Activated CD4-positive, alpha-beta T cell treated with anti-CD3 and anti-CD28 coated beads, Interleukin-2, Interleukin-6, amounts not matched to agents 100 ng/mL and 50 ng/mL, durations not matched to agents 16 hours and 8 hours (primary cell): ENCODE measurements at regions not wholly inside any gene's neighbourhood (a gene's known extent, or its start where the extent isn't known, plus 50 kb on each side); places are given as distances from the start of the nearest gene placed in this dataset.
"Not testable (repeated sequence)": the region's sequence is repeated elsewhere in the genome, so short reads cannot be mapped to it uniquely, and the experiment has no call there.

Source experiments
- DNase-seq: peaks from one replicate; pipeline ENCODE4 v3.0.0-alpha.2; 2020

DNA sequence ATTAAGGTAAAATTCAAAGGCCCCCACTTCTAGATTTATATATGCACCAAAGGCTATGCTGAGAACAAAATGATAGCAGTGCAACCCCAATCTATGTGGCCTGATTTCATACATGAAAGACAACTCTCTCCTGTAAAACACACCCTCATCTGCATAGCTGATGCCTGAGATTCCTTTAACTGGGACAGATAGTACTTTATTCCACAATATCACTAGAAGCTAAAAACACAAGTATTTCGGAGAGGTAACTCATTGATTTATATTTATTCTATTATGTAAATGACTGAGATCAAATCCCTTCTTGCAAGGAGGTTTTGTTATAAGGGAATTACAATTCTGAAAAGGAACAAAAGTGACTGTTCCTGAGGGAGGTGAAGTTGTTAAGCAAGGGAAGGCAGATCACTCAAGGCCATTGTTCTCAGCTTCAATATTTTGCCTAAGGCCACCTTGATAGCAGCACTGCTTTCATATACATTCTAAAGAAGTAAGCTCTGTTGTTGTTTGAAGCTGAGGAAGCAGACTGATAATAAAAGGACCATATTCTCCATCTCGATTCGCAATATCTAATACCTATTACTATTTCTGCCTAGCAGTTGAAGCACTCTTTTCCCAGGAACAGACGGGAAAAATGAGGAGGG, 471.0 kb upstream of the CDH7 start:
- no peak for DNase-seq

DNA sequence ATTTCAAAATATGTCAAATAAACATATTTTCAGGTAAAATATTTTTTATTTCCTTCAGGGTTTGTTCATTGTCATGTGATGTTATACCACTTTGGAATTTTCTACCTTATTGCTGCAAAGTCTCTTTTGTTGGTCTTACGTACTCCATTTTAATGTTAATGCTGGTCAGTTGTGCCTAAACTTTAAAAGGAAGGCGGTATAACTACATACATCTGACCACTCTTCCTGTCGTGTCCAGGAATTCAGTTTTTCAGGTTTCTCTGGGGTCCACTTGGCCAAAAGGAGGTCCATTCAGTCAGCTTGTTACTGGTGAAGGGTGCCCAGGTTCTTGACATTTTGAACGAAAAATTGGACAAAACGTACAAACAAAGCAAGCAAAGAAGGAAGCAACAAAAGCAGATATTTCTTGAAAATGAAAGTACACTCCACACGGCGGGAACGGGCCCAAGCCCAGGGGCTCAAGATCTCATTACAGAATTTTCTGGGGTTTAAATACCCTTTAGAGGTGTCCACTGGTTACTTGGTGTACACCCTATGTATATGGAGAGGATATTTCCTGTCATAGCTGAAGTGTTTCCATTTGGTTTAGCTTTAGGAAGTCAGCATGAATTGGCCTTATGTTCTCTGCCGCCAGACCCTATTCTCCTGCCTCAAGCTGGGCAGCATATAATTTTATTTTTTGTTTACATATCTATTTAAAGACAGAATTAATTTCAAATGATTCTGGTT, 471.7 kb upstream of the CDH7 start:
- DNase-seq: no peak

DNA sequence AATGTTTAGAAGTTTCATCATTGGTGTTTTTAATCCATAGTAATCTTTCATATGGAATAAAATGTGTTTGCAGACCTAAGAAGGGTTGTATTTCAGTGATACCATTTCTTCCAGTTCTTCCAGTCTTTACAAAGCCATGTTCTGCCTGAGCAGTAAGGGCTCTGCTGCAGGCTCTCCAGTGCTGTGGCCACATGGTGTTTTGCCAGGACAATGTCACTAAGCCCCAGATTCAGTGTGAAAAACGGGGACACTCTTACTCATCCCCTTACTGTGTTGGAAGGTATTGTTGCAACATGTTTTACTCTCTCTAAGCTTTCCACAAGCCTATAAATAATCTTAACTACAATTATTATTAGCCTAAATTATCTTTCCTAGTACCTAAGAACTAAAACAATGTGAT, 481.4 kb upstream of the CDH7 start:
- no peak for DNase-seq

DNA sequence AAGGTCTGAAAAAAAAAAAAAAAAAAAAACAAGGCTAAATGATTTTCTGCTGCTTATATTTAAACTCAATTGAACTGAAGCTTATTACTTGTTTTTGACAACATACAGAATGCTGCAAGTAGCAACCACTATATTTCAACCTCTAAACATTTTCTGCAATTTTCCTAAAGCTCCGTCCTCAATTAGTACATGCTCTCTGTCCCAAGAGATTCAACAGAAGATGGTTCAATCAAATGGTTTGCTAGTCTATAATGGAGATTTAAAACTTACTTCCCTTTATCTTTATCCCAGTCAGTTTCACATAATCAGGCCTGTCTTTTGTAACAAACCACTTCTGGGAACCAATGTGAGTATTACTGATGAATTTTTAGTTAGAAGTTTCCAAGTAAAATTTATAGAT, 485.1 kb upstream of the CDH7 start:
- DNase-seq: no peak

DNA sequence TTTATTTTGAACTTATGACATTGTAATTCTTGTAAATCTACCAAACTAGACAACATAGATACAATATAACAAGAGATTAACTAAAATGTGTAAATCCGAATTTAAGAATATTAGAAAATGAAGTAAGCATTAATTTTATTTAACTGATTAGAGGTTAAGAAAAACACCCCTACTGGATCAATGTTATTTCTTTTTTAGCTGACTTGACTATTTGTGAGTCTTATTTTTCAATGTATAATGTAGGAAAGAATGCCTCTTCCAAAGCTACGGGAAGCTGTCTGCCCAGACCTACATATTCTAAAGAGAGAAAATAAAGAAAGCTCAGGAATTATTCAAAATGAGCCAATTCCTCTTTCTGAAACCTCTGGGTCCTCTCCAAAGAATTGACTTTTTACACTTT, 490.8 kb upstream of the CDH7 start:
- no peak for DNase-seq

DNA sequence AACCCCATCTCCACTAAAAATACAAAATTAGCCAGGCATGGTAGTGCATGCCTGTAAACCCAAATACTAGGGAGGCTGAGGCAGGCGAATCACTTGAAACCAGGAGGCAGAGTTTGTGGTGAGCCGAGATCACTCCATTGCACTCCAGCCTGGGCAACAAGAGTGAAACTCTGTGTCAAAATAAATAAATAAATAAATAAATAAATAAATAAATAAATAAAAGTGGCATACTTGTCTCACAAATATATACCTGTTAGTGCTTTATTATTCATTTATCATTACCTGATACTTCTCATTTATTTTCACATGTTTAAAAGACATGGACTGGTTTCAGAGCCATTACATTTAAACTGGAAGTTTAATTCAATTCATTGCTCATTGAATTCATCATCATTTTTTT, 491.4 kb upstream of the CDH7 start:
- DNase-seq: no peak

DNA sequence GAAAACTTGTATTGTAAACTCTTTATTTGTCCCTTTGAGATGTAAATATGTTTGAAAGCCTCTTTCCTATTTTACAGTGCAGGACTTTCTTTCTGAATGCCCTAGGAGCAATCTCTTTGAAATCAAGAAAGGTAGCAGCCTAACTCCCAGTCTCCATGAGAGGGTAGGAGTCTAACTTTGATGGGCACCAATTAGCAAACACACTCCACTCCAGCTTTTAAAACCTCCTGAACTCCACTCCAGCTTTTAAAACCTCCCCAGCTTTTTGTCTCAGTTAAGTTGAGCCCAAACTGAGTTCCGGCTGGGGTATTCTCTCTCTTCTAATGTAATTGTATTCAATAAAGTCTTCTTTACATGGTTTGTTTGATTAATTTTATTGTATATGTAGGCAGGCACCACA, 493.7 kb upstream of the CDH7 start:
- DNase-seq: no peak

DNA sequence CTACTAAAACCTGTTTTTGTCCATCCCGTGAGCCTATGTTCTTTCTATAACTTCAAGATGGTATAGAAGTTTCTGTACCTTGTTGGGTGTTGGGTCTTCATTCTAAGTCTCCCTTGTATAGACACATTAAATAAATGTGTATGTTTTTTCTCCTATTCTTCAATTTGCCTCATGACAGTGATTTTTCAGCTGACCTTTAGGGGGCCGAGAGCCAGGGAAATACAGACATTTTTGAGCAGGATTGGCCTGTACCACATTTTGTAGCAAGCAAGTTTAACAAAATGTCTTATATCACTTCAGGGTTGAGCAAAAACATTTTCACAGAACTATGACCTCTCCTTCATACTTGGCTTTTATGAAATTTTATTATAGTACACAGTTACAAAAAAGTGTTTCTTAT, 495.4 kb upstream of the CDH7 start:
- no peak for DNase-seq

DNA sequence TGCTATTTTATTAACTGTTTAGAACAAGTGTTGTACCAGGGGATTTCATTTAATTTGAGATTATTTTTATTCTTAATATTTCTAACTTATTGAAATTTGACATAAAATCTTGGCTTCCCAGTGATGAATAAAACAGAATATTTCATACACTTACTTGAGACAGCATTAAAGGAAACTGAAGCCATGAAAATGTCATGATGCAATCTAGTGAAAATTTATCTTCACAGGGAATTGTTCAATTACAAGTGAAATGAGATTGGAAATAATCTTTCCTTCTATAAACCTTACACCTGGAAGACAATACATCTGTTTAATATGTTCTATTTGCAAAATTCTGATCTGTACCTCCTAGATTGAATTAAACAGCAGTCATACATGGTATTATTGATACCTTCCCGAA, 511.0 kb upstream of the CDH7 start:
- no peak for DNase-seq

DNA sequence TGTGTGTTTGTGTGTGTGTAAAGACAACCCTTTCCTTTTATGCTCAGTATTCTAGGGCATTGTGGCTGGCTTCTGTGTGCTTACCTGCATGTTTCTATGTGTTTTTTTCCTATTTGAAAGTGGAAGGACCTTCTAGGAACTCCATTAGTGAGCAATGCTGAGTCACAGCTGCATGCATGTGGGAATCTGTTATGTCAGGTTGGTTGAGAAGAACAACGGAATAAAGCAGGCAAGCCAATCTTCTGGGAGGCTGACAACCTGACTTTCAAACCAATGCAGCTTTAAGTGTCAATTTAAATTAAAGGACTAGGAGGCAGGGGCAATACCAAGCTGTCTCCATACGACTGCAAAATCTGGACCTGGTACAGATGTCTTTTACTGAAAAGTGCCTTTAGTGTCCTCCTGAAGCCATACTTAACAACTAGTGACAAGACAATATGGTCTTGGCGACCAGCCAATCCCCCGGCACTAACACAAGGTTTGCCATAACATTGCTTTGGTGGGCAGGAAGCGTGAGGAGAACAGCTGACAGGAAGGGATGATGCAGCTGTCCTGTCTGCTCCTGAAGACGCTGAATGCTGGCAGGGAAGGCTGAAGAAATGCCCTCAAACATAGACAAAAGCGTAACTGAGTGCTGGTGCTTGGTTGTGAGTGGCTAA, 514.7 kb upstream of the CDH7 start:
- DNase-seq: no peak

DNA sequence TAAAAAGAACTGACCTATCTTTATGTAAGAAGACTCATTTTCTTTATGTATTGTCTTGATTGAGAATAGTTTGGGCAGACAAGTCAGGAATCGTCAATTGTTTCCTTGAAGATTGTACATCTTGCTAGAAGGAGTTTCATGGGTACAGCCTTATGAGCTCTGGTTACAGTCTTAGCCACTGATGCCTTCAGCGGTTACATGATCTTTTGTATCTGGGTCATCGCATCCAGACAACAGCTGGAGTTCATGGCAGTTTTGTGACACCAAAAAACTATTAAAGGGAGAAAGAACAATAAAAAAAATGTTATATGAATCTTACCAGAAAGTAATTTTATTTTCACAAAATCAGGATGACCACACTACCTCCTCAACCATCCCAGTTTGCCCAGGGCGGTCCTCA, 520.5 kb upstream of the CDH7 start:
- no peak for DNase-seq

DNA sequence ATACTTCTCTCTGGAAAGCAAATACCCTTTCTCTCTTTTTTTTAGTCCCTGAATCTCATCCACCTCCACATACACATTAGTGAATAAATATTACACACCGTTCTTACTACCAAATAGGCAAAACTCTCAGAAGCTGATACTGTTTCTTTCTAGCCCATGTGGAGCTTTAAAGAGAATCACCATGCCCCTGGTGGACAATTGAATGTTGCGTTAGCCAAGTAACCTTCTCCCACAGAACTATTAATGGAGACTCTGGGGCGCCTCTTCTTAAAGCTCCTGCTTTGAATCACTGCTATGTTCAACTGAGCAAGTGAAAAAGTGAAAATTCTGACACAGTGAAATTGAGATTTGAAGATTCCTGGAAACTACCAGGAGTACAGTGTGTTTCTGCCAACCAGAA, 522.8 kb upstream of the CDH7 start:
- DNase-seq: no peak

DNA sequence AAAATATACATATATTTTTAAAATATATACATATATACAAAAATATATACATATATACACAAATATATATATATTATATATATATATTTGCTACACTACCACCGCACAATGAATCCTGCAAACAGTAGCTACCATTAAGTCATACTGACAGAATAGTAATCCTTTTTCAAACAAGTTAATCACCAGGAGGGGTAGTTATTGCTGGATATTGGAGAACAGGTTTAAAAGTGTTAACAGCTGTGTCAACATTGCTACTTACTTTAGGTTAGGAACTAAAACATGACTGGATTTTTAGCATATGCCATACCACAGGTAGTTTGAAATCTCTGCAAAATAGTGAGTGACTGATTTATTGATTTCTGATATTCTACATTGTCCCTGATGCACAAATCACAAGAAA, 529.1 kb upstream of the CDH7 start:
- no peak for DNase-seq

DNA sequence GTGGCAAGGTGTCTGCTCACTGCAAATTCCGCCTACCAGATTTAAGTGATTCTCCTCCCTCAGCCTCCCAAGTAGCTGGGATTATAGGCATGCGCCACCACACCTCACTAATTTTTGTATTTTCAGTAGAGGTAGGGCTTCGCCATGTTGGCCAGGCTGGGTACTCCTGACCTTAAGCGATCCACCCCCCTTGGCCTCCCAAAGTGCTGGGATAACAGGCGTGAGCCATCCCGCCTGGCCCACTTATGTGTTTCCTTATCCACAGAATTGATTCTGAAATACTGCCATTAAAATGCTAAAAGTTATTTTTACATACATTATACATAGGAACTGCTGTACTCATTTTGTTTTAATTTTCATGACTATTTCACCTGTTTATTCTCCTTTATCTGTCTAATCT, 529.7 kb upstream of the CDH7 start:
- no peak for DNase-seq

DNA sequence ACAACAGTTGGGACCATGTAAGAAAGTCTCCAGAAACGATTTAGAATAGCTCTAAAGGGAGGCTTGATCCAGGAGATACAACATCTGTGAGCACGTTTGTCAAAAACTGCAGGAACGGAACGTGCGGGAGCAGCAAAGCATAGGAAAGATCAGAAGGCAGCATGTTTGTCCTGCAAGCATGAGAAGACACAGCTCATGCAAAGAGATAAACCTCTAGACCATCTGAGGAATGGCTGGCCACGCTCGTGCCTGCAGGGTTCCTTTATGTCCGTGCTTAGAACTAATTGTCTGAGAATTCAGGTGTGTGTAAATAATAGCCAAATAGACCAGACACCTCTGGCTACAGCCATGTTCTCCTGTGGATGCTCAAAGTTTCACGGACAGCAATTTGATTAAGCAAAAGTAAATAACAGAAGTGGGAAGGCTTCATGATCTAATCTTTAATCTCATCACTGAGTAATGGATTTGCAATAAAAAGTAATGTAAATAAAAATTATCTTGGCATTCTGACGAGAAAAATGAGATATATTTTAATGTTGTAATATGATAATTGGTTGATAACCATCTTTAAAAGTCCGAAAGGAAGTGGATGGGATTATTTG, 534.8 kb upstream of the CDH7 start:
- no peak for DNase-seq

DNA sequence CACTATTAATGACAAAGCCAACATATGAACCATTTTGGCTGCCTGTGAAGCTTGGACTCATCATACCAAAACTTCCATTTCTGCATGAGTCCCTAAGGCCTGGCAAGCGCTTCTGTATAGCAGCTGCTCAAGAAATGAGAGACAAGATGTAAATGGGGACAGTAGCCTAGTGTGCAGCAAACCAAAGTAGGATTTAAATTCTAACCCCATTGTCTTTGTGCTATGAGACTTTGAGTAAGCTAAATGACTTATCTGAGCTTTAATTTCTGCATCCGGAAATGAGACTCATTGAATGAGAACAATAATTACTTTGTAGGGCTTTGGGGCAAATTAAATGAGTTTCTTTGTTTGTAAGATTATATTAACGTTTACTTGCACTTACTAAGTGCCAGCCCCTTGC, 536.4 kb upstream of the CDH7 start:
- DNase-seq: no peak

DNA sequence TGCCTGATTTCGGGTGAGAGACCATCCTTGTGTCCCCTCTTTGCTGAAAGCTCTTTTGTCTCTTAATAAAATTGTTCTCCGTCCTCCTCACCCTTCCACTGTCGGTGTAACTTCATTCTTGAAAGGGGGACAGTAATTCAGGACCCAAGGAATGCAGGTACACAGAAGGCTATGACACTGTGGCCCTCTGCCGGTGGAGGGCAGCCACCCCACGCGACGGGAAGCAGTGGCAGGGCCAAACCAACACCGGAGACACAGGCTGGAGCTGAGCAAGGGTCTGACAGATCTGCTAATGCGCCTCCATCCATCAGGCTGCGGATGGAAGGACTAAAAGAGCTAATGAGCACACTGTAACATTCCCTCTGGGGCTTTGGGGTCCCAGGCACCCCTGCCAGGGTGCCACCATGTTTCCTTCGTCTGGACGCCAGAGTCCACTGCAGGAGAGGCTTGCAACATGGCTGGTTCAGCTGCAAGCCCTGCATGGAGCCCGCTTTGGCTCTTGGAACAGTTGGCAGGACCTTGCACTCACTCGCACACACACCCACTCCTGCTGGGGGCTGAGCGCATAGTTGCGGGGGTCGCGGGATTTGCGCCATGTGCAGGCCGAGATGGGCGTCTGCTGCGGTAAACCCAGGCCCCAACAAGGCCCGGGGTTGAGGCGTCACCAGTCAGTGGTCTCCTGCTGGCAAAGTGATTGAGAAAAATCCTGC, 544.1 kb upstream of the CDH7 start:
- DNase-seq: no peak

DNA sequence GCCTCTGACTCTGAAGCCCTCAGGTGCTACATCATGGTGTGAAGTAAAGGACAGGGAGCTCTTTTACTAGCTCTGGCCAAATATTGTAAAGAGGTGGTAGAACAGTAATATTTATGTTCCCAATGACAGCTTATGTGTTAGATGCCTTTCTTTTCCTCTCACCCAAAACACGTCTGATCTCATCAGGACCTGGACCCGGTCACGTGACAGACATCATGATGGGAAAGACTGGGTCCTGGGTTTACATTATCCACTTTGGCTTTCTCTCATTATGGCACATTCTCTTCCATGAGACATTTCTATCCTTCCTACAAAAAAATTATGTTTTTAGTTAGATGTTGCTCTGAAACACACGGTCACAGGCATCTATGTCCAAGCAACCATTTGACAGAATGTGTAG, 548.7 kb upstream of the CDH7 start:
- no peak for DNase-seq

DNA sequence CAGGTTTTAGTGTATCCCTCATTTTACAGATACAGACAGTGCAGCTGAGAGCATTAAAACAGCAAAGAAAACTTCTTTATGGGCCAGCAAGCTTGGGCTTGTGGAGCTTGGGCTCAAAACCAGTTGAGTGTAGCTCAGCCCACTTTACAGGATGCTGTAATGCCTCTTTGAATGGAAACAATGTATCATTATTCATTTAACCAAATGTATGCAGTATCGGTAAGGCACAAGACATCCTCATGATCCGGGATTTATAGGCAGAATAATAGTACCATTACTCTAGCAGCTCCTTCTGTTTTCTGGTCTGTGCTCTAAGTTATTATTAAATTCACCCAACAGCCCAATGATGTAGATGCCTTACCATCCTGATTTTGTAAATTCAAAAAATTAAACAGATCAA, 575.1 kb upstream of the CDH7 start:
- DNase-seq: no peak

DNA sequence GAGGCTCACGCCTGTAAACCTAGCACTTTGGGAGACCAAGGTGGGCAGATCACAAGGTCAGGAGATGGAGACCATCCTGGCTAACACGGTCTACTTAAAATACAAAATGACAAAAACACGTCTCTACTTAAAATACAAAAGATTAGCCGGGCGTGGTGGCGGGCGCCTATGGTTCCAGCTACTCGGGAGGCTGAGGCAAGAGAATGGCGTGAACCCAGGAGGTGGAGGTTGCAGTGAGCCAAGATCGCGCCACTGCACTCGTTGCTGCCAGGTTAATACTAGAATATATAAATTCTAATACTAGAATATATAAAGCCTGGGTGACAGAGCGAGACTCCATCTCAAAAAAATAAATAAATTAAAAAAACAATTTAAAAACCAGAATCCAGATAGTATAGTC, 588.7 kb upstream of the CDH7 start:
- DNase-seq: not testable (repeated sequence)

DNA sequence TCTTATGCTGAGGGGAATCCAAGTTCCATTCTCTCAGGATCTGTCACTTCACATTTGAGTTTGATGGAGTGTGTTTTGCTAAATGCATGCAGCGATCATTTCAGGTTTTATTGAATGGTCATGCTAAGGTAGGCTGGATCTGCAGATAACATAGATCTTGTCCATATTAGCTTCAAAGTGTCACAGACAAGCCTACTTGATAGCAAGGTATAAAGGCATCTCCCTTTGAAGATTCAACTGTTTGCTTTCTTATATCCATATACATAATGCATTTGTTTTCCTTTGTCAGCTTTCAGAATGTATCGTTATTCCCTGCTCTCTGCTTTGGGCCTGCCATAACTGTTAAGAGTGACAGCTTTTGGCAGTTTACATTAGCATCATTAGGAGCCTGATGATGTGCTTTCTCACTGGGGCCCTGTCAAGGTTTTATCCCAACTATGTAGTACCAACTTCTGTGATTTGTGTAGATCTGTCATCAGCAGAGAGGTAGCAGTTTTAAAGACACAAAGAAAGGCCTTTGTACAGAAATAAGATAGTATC, 604.3 kb upstream of the CDH7 start:
- DNase-seq: no peak

DNA sequence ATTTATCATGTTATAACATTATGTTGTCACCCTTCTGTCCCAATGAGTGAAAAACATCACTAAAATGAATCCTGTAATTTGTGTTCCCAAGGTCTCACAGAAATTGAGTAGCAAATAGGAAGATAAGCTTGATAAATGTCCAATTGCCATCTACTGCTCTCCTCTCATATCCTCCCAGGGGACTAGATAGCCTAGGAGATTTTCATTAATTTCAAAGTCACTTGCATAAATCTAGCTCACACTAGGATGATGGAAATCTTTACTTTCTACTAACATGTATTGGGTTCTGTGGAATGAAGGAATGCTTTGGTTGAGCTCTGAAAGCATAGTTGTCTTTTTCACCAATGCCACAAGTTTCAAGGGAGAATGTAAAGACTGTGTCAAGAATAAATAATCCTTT, 605.5 kb upstream of the CDH7 start:
- DNase-seq: no peak

DNA sequence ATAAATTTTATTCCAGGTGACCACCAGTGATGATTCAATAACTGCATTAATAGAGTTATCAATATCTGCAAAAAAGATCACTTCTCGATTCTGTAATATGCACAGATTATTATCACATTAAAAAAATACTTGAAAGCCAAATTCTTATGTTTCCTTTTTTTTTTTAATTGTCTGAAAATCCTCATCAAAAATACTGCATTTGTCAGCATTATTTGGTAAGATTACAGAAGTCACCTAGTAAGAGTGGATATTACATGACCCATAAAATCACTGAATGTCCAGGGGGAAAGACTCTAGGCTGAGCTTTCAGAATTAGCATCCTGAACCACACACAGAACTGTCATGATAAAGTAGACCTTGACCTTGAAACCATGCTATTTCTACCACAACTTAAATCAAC, 617.2 kb upstream of the CDH7 start:
- DNase-seq: no peak
